Fibroblast of lung (primary cell): ENCODE measurements at regions not wholly inside any gene's neighbourhood (a gene's known extent, or its start where the extent isn't known, plus 50 kb on each side); places are given as distances from the start of the nearest gene placed in this dataset.

Experiments used
- EZH2 ChIP-seq: IDR thresholded peaks from 2 replicates; pipeline ENCODE4 v1.5.1; 2012; ENCODE audit warnings: low read length, control low read depth, mild to moderate bottlenecking; ENCODE audit errors: missing control alignments
- TF ChIP-seq, protein P1 (sequence below), 2 donors: IDR thresholded peaks in 1 of 2; conservative IDR thresholded peaks in 1 of 2; 1 replicate in 1 of 2; 2 replicates in 1 of 2; pipeline ENCODE4 v1.5.1; 2011 to 2012; ENCODE audit warnings: low read length in 2 of 2, control low read depth in 1 of 2, inconsistent platforms in 1 of 2, low read depth in 1 of 2, mild to moderate bottlenecking in 1 of 2

DNA sequence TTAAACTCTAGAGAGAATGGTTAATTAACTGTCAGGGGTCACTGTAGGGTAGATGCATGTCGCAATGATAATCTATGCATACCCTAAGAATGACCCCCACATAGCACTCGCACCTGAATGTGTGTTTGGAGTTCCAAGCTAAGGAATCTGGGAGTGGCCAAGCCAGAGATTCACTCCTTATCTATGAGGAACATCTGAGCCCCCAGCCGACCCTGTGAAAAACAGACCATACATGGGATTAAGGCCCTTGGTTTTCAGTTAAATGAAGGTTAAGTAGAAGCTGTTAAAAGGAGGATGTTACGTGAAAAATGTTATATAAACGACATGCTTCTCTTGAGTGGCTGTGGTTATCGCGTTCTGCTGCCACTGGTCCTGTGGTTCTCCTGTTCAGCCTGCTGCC is 147.2 kb downstream of the RELL1 start:
- TF ChIP-seq, protein P1, sequence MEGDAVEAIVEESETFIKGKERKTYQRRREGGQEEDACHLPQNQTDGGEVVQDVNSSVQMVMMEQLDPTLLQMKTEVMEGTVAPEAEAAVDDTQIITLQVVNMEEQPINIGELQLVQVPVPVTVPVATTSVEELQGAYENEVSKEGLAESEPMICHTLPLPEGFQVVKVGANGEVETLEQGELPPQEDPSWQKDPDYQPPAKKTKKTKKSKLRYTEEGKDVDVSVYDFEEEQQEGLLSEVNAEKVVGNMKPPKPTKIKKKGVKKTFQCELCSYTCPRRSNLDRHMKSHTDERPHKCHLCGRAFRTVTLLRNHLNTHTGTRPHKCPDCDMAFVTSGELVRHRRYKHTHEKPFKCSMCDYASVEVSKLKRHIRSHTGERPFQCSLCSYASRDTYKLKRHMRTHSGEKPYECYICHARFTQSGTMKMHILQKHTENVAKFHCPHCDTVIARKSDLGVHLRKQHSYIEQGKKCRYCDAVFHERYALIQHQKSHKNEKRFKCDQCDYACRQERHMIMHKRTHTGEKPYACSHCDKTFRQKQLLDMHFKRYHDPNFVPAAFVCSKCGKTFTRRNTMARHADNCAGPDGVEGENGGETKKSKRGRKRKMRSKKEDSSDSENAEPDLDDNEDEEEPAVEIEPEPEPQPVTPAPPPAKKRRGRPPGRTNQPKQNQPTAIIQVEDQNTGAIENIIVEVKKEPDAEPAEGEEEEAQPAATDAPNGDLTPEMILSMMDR (conservative IDR thresholded peaks at IDR 0.05 in 1 of 2, IDR thresholded peaks at IDR 0.05 in 1 of 2; ENCODE audit: low read depth in 1 of 2, low read length in 2 of 2) = no peak
- no peak for TF ChIP-seq EZH2
